ENCODE measurements at regions not wholly inside any gene's neighbourhood (a gene's known extent, or its start where the extent isn't known, plus 50 kb on each side); places are given as distances from the start of the nearest gene placed in this dataset.

DNA sequence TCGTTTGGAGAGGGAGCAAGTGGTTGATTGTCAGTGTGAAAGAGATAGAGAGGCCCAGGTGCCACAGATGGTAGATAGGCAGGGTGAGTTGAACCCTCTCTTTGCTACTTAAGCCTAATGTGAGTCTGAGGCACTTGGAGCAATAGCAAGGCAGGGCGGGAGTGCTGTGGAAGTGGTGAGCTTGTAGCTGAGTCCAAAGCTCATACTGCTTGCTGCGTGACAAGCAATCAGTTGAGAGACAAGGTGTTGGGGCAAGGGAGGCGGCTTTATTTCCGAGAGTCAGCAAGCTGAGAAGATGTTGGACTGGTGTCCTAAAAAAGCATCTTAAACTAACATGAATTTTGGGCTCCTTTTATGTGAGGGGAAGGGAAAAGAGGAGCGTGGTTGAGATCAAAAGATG is 112.9 kb upstream of the ZKSCAN2 start:
- TF ChIP-seq, protein P1, sequence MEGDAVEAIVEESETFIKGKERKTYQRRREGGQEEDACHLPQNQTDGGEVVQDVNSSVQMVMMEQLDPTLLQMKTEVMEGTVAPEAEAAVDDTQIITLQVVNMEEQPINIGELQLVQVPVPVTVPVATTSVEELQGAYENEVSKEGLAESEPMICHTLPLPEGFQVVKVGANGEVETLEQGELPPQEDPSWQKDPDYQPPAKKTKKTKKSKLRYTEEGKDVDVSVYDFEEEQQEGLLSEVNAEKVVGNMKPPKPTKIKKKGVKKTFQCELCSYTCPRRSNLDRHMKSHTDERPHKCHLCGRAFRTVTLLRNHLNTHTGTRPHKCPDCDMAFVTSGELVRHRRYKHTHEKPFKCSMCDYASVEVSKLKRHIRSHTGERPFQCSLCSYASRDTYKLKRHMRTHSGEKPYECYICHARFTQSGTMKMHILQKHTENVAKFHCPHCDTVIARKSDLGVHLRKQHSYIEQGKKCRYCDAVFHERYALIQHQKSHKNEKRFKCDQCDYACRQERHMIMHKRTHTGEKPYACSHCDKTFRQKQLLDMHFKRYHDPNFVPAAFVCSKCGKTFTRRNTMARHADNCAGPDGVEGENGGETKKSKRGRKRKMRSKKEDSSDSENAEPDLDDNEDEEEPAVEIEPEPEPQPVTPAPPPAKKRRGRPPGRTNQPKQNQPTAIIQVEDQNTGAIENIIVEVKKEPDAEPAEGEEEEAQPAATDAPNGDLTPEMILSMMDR (IDR thresholded peaks at IDR 0.05; ENCODE audit: extremely low read depth in 1 of 2, insufficient read depth in 1 of 2, low read depth in 1 of 2, low read length in 2 of 2): no peak
- TF ChIP-seq POLR2A (IDR thresholded peaks at IDR 0.05; ENCODE audit: low read depth, low read length): no peak
- TF ChIP-seq EZH2 (IDR thresholded peaks at IDR 0.05; ENCODE audit: borderline replicate concordance, low read depth, low read length, severe bottlenecking): no peak
- TF ChIP-seq POLR2AphosphoS5 (IDR thresholded peaks at IDR 0.05; ENCODE audit: insufficient read depth, low read depth, low read length): no peak
